Fibroblast of upper back skin (primary cell): ENCODE measurements at regions not wholly inside any gene's neighbourhood (a gene's known extent, or its start where the extent isn't known, plus 50 kb on each side); places are given as distances from the start of the nearest gene placed in this dataset.
"Not testable (repeated sequence)": the region's sequence is repeated elsewhere in the genome, so short reads cannot be mapped to it uniquely, and the experiment has no call there.

ENCODE experiments used
- DNase-seq: peaks from one replicate; pipeline ENCODE4 v3.0.0-alpha.2; 2013

GRCh38 chr10:52368725-52369124 lies 54.6 kb downstream of the DKK1 start:
- DNase-seq: no peak

GRCh38 chr10:52374207-52374606 lies 60.1 kb downstream of the DKK1 start:
- DNase-seq: not testable (repeated sequence)

GRCh38 chr10:52376694-52377354 lies 62.7 kb downstream of the DKK1 start:
- no peak for DNase-seq

GRCh38 chr10:52378124-52378523 lies 64.0 kb downstream of the DKK1 start:
- no peak for DNase-seq

GRCh38 chr10:52379287-52379686 lies 65.2 kb downstream of the DKK1 start:
- DNase-seq: no peak

- no peak for DNase-seq
Observed at GRCh38 chr10:52383088-52383487, 69.0 kb downstream of the DKK1 start.

GRCh38 chr10:52387744-52388143 lies 73.7 kb downstream of the DKK1 start:
- DNase-seq: no peak

- no peak for DNase-seq
Observed at GRCh38 chr10:52390388-52390787, 76.3 kb downstream of the DKK1 start.

GRCh38 chr10:52391927-52392602 lies 78.0 kb downstream of the DKK1 start:
- DNase-seq: no peak

GRCh38 chr10:52394246-52394645 lies 80.2 kb downstream of the DKK1 start:
- peak; percentile 15 for DNase-seq

- no peak for DNase-seq
Observed at GRCh38 chr10:52400562-52400961, 86.5 kb downstream of the DKK1 start.

- not testable (repeated sequence) for DNase-seq
Observed at GRCh38 chr10:52403801-52404200, 89.7 kb downstream of the DKK1 start.

- DNase-seq: no peak
Observed at GRCh38 chr10:52409195-52409594, 95.1 kb downstream of the DKK1 start.

GRCh38 chr10:52409928-52410327 lies 95.8 kb downstream of the DKK1 start:
- DNase-seq: no peak

GRCh38 chr10:52410916-52411315 lies 96.8 kb downstream of the DKK1 start:
- no peak for DNase-seq

- DNase-seq: no peak
Observed at GRCh38 chr10:52419281-52419680, 105.2 kb downstream of the DKK1 start.

- DNase-seq: no peak
Observed at GRCh38 chr10:52420656-52421055, 106.6 kb downstream of the DKK1 start.

GRCh38 chr10:52423369-52423768 lies 109.3 kb downstream of the DKK1 start:
- no peak for DNase-seq

GRCh38 chr10:52424341-52424740 lies 110.3 kb downstream of the DKK1 start:
- no peak for DNase-seq

GRCh38 chr10:52434734-52435133 lies 120.7 kb downstream of the DKK1 start:
- no peak for DNase-seq

- DNase-seq: no peak
Observed at GRCh38 chr10:52436664-52437063, 122.6 kb downstream of the DKK1 start.

- DNase-seq: no peak
Observed at GRCh38 chr10:52437205-52437646, 123.1 kb downstream of the DKK1 start.

GRCh38 chr10:52438119-52438518 lies 124.0 kb downstream of the DKK1 start:
- no peak for DNase-seq

GRCh38 chr10:52440612-52441285 lies 126.7 kb downstream of the DKK1 start:
- DNase-seq: no peak
